ENCODE measurements at regions not wholly inside any gene's neighbourhood (a gene's known extent, or its start where the extent isn't known, plus 50 kb on each side); places are given as distances from the start of the nearest gene placed in this dataset.

DNA sequence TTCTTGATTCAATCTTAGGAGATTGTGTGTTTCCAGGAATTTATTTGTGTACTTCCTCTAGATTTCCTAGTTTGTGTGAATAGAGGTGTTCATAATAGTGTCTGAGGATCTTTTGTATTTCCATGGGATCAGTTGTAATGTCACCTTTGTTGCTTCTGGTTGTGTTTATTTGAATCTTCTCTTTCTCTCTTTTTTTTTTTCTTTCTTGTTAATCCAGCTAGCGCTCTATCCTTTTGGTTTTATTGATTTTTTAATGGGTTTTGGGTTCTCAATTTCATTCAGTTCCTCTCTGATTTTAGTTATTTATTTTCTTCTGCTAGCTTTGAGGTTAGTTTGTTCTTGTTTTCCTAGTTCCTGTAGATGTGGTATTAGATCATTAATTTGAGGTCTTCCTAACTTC lies 242.5 kb downstream of the SEC23A start:
- ChIA-PET POLR2A (no interaction called here), CTCF (interaction anchor here (0.6 to 1.3 kb wide), 7 partner anchors 9 to 957 kb away, joined by 3 to 5 read pairs (median 3); no protein-coding TSS in a partner anchor)
- Mint-ChIP-seq H3K27me3 (ENCODE audit: insufficient read depth, unreplicated experiment) (peaks cover 9% of the 10 kb centered on the region), H3K27ac (ENCODE audit: low read depth, unreplicated experiment) (no peak overlapping the region), H3K36me3 (ENCODE audit: insufficient read depth, unreplicated experiment) (no peaks in the 10 kb centered on the region), H3K9me3 (ENCODE audit: unreplicated experiment) (no peaks in the 10 kb centered on the region), H3K4me1 (ENCODE audit: insufficient read depth, unreplicated experiment) (no peaks in the 10 kb centered on the region), H3K4me3 (ENCODE audit: unreplicated experiment) (no peak overlapping the region)
- intact Hi-C loops (cut with micrococcal nuclease), result no loop called here
- no peak for DNase-seq (ENCODE audit: unreplicated experiment)
- TF ChIP-seq, protein P1, sequence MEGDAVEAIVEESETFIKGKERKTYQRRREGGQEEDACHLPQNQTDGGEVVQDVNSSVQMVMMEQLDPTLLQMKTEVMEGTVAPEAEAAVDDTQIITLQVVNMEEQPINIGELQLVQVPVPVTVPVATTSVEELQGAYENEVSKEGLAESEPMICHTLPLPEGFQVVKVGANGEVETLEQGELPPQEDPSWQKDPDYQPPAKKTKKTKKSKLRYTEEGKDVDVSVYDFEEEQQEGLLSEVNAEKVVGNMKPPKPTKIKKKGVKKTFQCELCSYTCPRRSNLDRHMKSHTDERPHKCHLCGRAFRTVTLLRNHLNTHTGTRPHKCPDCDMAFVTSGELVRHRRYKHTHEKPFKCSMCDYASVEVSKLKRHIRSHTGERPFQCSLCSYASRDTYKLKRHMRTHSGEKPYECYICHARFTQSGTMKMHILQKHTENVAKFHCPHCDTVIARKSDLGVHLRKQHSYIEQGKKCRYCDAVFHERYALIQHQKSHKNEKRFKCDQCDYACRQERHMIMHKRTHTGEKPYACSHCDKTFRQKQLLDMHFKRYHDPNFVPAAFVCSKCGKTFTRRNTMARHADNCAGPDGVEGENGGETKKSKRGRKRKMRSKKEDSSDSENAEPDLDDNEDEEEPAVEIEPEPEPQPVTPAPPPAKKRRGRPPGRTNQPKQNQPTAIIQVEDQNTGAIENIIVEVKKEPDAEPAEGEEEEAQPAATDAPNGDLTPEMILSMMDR (IDR thresholded peaks at IDR 0.05; ENCODE audit: unreplicated experiment), result no peak
- no TSS peak for BruUV-seq (replicated peaks)

DNA sequence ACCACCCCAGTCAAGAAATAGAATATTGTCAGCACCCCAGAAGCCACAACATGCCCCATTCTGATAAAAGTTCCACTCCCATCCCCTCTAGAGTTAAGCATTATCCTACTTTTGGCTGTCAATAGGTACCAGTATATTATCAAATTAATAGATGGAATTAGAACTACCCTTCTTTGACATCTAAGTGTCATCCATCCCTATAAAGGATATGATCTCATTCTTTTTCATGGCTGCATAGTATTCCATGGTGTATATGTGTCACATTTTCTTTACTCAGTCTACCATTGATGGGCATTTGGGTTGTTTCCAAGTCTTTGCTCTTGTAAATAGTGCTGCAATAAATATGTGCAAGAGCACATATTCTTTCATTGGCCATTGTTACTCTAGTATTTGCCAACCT lies 246.2 kb downstream of the SEC23A start:
- CTCF ChIA-PET, result no interaction called here
- intact Hi-C loops (cut with micrococcal nuclease), result no loop called here
- peaks cover 9% of the 10 kb centered on the region for H3K27me3 Mint-ChIP-seq (ENCODE audit: insufficient read depth, unreplicated experiment)

DNA sequence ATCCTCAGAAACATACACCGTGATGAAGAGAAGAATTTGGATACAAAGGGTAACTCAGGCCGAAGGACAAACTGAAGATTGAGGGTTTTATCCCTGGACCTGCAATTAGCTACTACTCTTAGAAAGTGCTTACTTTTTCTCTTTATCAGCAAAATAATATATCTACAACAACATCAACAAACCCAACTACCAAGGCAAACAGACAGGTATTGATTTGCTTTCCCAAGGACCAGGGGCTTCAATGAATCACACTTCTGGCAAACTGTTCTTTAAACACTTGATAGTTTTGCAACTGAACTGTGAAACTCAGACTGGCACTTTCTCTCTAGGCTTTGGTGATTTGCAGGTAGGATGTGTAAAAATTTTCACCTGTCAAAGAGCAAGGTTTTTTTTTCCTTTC lies 247.5 kb downstream of the SEC23A start:
- Mint-ChIP-seq H3K4me3 (ENCODE audit: unreplicated experiment) (no peak overlapping the region), H3K36me3 (ENCODE audit: insufficient read depth, unreplicated experiment) (no peaks in the 10 kb centered on the region), H3K27ac (ENCODE audit: low read depth, unreplicated experiment) (no peak overlapping the region), H3K27me3 (ENCODE audit: insufficient read depth, unreplicated experiment) (peaks cover 9% of the 10 kb centered on the region), H3K4me1 (ENCODE audit: insufficient read depth, unreplicated experiment) (no peaks in the 10 kb centered on the region), H3K9me3 (ENCODE audit: unreplicated experiment) (no peaks in the 10 kb centered on the region)
- DNase-seq (ENCODE audit: unreplicated experiment), result no peak
- ChIA-PET POLR2A (no interaction called here), CTCF (interaction anchor here (0.6 kb wide), 1 partner anchor 12 kb away, joined by 3 read pairs; no protein-coding TSS in a partner anchor)
- TF ChIP-seq, protein P1 (IDR thresholded peaks at IDR 0.05; ENCODE audit: unreplicated experiment), result no peak
- intact Hi-C loops (cut with micrococcal nuclease), result no loop called here
- no TSS peak for BruUV-seq (replicated peaks)

More for the DNA sequence above, 246.2 kb downstream of the SEC23A start:
- no peak overlapping the region for H3K4me3 Mint-ChIP-seq (ENCODE audit: unreplicated experiment)
- POLR2A ChIA-PET, result no interaction called here
- H3K9me3 Mint-ChIP-seq (ENCODE audit: unreplicated experiment), result no peaks in the 10 kb centered on the region
- TF ChIP-seq, protein P1 (IDR thresholded peaks at IDR 0.05; ENCODE audit: unreplicated experiment), result no peak
- DNase-seq (ENCODE audit: unreplicated experiment), result no peak
- H3K4me1 Mint-ChIP-seq (ENCODE audit: insufficient read depth, unreplicated experiment), result no peaks in the 10 kb centered on the region
- H3K36me3 Mint-ChIP-seq (ENCODE audit: insufficient read depth, unreplicated experiment), result no peaks in the 10 kb centered on the region
- no TSS peak for BruUV-seq (replicated peaks)
- H3K27ac Mint-ChIP-seq (ENCODE audit: low read depth, unreplicated experiment), result no peak overlapping the region

DNA sequence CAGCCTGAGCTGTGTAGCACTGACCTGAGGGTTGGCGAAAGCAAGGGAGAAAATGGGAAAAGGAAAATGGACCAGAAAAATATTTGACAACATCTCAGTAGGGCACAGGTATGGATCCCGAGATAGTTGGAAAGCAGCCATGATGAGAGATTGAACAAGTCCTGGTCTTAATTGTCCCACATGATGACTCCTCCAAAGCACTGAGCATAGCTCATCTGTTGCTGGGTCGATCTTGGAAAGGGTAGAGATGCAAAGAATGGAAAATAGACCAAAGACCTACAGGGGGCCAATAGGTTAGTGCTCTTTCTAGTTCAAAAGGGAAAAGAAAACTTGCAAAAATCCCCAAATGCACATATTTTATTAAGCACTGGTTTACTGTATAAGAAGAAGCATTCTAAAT lies 251.9 kb downstream of the SEC23A start:
- Mint-ChIP-seq H3K4me3 (ENCODE audit: unreplicated experiment) (no peak overlapping the region), H3K27ac (ENCODE audit: low read depth, unreplicated experiment) (no peak overlapping the region), H3K27me3 (ENCODE audit: insufficient read depth, unreplicated experiment) (peaks cover 23% of the 10 kb centered on the region), H3K36me3 (ENCODE audit: insufficient read depth, unreplicated experiment) (no peaks in the 10 kb centered on the region), H3K4me1 (ENCODE audit: insufficient read depth, unreplicated experiment) (no peaks in the 10 kb centered on the region), H3K9me3 (ENCODE audit: unreplicated experiment) (no peaks in the 10 kb centered on the region)
- no peak for DNase-seq (ENCODE audit: unreplicated experiment)
- TF ChIP-seq, protein P1 (IDR thresholded peaks at IDR 0.05; ENCODE audit: unreplicated experiment), result no peak
- POLR2A ChIA-PET, result no interaction called here
- intact Hi-C loops (cut with micrococcal nuclease), result no loop called here
- CTCF ChIA-PET, result interaction anchor here (0.7 kb wide), 1 partner anchor 14 kb away, joined by 3 read pairs; no protein-coding TSS in a partner anchor
- BruUV-seq (replicated peaks), result no TSS peak

All from MCF 10A (cell line).